ENCODE measurements at regions not wholly inside any gene's neighbourhood (a gene's known extent, or its start where the extent isn't known, plus 50 kb on each side); places are given as distances from the start of the nearest gene placed in this dataset.

- Histone ChIP-seq H3K4me1 (ENCODE audit: control insufficient read depth, extremely low read depth, insufficient read depth, low read length) (no peaks in the 10 kb centered on the region), H3K27me3 (ENCODE audit: control insufficient read depth in 2 of 2, insufficient read depth in 2 of 2, low read length in 2 of 2) (no peaks in the 10 kb centered on the region), H3K27ac (ENCODE audit: insufficient read depth, low read depth, low read length) (no peak overlapping the region), H4K20me1 (replicated peaks; ENCODE audit: control insufficient read depth, extremely low read depth, insufficient read depth, low read length) (no peaks in the 10 kb centered on the region), H3K9me1 (replicated peaks; ENCODE audit: control insufficient read depth, extremely low read depth, insufficient read depth, low read length) (no peaks in the 10 kb centered on the region), H3K4me2 (ENCODE audit: insufficient read depth, low read length) (no peak overlapping the region), H3K9me3 (replicated peaks; ENCODE audit: control insufficient read depth, insufficient read depth, low read length) (no peaks in the 10 kb centered on the region), H3K36me3 (ENCODE audit: control insufficient read depth in 2 of 2, extremely low read depth in 1 of 2, insufficient read depth in 2 of 2, low read length in 2 of 2) (no peaks in the 10 kb centered on the region), H2AFZ (ENCODE audit: low read depth, low read length) (no peak overlapping the region), H3K79me2 (ENCODE audit: control insufficient read depth, insufficient read depth, low read length) (no peaks in the 10 kb centered on the region), H3K9ac (replicated peaks; ENCODE audit: extremely low read depth, insufficient read depth, low read length) (no peak overlapping the region), H3K4me3 (replicated peaks in 1 of 3; ENCODE audit: insufficient read depth in 1 of 3, low read depth in 1 of 3, low read length in 3 of 3) (no peak overlapping the region)
- POLR2A ChIA-PET = no interaction called here
- FAIRE-seq = no peak
- DNase-seq (ENCODE audit: low read depth, low spot score) = no peak
- dilution Hi-C loops (cut with MboI; ENCODE audit: extremely low pct_ligation_motif_present, low sequenced_read_pairs) (no loop called here), intact Hi-C loops (cut with micrococcal nuclease) (no loop called here)
- CTCF ChIA-PET = no interaction called here
- TF ChIP-seq POLR2A (IDR thresholded peaks at IDR 0.05; ENCODE audit: low read depth, low read length) = no peak
- TF ChIP-seq MYC (IDR thresholded peaks at IDR 0.05; ENCODE audit: low read depth, low read length) = no peak
- no peak for TF ChIP-seq GATA2 (IDR thresholded peaks at IDR 0.05; ENCODE audit: insufficient read depth, insufficient read length, low read depth, low read length)
- no peak for TF ChIP-seq EZH2 (IDR thresholded peaks at IDR 0.05; ENCODE audit: borderline replicate concordance, low read depth, low read length, severe bottlenecking)
- TF ChIP-seq CTCF (IDR thresholded peaks at IDR 0.05; ENCODE audit: extremely low read depth in 1 of 2, insufficient read depth in 1 of 2, low read depth in 1 of 2, low read length in 2 of 2) = no peak
- BruUV-seq (replicated peaks) = no TSS peak
These were observed 205.9 kb downstream of the AUH start for GRCh38 chr9:91155746-91156376.
